ENCODE measurements at regions not wholly inside any gene's neighbourhood (a gene's known extent, or its start where the extent isn't known, plus 50 kb on each side); places are given as distances from the start of the nearest gene placed in this dataset.

DNA sequence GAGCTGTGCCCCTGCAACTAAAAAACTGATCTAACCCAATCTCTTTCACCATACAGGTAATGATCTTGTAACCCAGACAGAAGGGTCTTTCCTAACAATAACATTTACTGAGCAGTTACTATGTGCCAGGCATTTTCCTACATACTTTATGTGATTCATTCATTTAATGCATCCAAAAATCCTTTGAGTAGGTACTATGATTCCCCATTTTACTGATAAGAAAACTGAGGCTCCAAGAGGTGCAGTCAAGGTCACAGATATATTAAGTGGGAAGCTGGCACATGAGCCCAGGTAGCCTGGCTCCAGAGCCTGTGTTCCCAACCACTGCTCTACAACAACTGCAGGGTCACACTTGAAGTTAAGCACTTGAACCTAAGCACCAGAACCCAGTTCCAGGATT, 87.6 kb downstream of the NCR2 start:
- Histone ChIP-seq H3K79me2 (ENCODE audit: insufficient read depth, low read length) (no peaks in the 10 kb centered on the region), H3K36me3 (ENCODE audit: control insufficient read depth in 1 of 2, insufficient read depth in 2 of 2, low read length in 2 of 2) (no peaks in the 10 kb centered on the region), H2AFZ (ENCODE audit: low read depth, low read length, poor library complexity, severe bottlenecking) (no peak overlapping the region), H3K9me3 (ENCODE audit: control insufficient read depth in 1 of 2, insufficient read depth in 1 of 2, low read depth in 1 of 2, low read length in 2 of 2) (no peaks in the 10 kb centered on the region), H3K9me2 (ENCODE audit: insufficient read depth) (no peaks in the 10 kb centered on the region), H3K4me3 (replicated peaks in 1 of 2; ENCODE audit: low read depth in 1 of 2, low read length in 2 of 2) (no peak overlapping the region), H4K20me1 (ENCODE audit: insufficient read depth) (no peaks in the 10 kb centered on the region), H3K4me2 (ENCODE audit: low read length) (no peak overlapping the region), H3K4me1 (ENCODE audit: control insufficient read depth in 1 of 2, insufficient read depth in 2 of 2, low read length in 2 of 2) (peaks cover 6 to 21% of the 10 kb centered on the region in 2 experiments; a peak in 3 of 4 replicates), H3K27me3 (ENCODE audit: insufficient read depth, low read length) (peaks cover 5% of the 10 kb centered on the region; the same call in 1 of the 2 replicates), H3K27ac (ENCODE audit: low read depth, low read length) (no peak overlapping the region), H3K9ac (ENCODE audit: low read length) (no peak overlapping the region)
- DNase-seq (ENCODE audit: low read depth, low spot score) (no peak), ATAC-seq (no peak)
- TF ChIP-seq JUND (IDR thresholded peaks at IDR 0.05) (no peak), YY1 (IDR thresholded peaks at IDR 0.05; ENCODE audit: extremely low read depth, insufficient replicate concordance, low read depth, low read length) (no peak)
- no TSS peak for BruUV-seq (replicated peaks)
- CTCF ChIA-PET = no interaction called here
- RAD21 ChIA-PET (ENCODE audit: low non-redundant PET in 1 of 2, low total read pairs in 2 of 2, uncharacterized antibody in 2 of 2, unreplicated experiment in 2 of 2) = no interaction called here
- POLR2A ChIA-PET = no interaction called here
- intact Hi-C loops (cut with micrococcal nuclease) = no loop called here

DNA sequence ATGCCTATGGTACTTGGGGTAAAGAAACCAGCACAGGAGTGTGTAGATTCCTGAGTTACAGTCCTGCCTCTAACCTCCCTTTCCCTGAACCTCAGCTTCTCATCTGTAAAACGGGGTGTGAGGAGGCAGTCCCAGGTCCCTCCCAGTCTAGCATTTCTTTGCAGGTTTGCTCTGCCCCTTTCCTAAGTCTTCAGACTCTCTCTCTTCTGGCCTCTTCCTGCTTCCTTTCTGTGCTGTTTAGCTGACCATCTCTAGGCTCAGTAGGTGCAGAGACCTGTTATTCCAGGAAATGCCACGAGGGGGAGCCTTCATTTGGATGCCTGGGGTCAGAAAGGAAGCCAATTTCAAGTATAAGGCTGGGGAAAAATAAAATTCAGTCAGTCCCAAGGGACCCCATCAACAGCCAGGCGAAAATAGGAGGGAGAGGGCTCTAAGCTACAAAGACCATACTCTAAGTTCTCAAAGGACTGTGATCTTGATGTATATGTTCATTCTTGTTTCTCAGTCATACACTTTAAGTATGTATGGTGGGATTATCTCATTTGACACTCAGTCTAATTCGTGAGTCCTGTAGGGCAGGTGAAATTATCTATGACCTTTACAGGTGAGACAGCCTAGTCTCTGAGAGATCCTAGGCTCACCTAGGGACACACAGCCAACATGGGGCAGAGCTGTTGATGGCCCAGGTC, 89.1 kb downstream of the NCR2 start:
- Histone ChIP-seq H3K27ac (ENCODE audit: low read depth, low read length) (no peak overlapping the region), H3K4me1 (ENCODE audit: control insufficient read depth in 1 of 2, insufficient read depth in 2 of 2, low read length in 2 of 2) (peaks cover 18 to 32% of the 10 kb centered on the region in 2 experiments), H3K4me3 (replicated peaks in 1 of 2; ENCODE audit: low read depth in 1 of 2, low read length in 2 of 2) (no peak overlapping the region), H4K20me1 (ENCODE audit: insufficient read depth) (no peaks in the 10 kb centered on the region), H3K9ac (ENCODE audit: low read length) (0 out of 2 replicates have a peak overlapping the region, but pooled peaks have one; percentile 6), H3K4me2 (ENCODE audit: low read length) (peak overlapping the region; percentile 47; the same call in 1 of the 2 replicates), H3K9me3 (ENCODE audit: control insufficient read depth in 1 of 2, insufficient read depth in 1 of 2, low read depth in 1 of 2, low read length in 2 of 2) (no peaks in the 10 kb centered on the region), H3K27me3 (ENCODE audit: insufficient read depth, low read length) (no peaks in the 10 kb centered on the region; the same call in 1 of the 2 replicates), H2AFZ (ENCODE audit: low read depth, low read length, poor library complexity, severe bottlenecking) (peak overlapping the region; percentile 84), H3K36me3 (ENCODE audit: control insufficient read depth in 1 of 2, insufficient read depth in 2 of 2, low read length in 2 of 2) (no peaks in the 10 kb centered on the region), H3K79me2 (ENCODE audit: insufficient read depth, low read length) (no peaks in the 10 kb centered on the region), H3K9me2 (ENCODE audit: insufficient read depth) (no peaks in the 10 kb centered on the region)
- intact Hi-C loops (cut with micrococcal nuclease) = loop anchor here (1.0 kb wide), 3 partner anchors 122 to 259 kb away; partner anchors contain the start of gene FOXP4
- POLR2A ChIA-PET = no interaction called here
- ATAC-seq (peak; percentile 62), DNase-seq (ENCODE audit: low read depth, low spot score) (peak; percentile 66)
- RAD21 ChIA-PET (ENCODE audit: low non-redundant PET in 1 of 2, low total read pairs in 2 of 2, uncharacterized antibody in 2 of 2, unreplicated experiment in 2 of 2) = interaction anchor here (0.6 to 1.0 kb wide), 2 partner anchors 27 to 45 kb away, joined by 4 to 5 read pairs; no protein-coding TSS in a partner anchor
- CTCF ChIA-PET = interaction anchor here (0.7 to 2.1 kb wide), 7 partner anchors 27 to 258 kb away, joined by 3 to 5 read pairs (median 3); no protein-coding TSS in a partner anchor
- no peak for TF ChIP-seq EZH2 (IDR thresholded peaks at IDR 0.05)
- TF ChIP-seq SP1 (IDR thresholded peaks at IDR 0.05; ENCODE audit: low read depth) = peak; percentile 12; the same call in 1 of the 2 replicates
- TF ChIP-seq, protein P1, sequence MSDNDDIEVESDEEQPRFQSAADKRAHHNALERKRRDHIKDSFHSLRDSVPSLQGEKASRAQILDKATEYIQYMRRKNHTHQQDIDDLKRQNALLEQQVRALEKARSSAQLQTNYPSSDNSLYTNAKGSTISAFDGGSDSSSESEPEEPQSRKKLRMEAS (IDR thresholded peaks at IDR 0.05) = no peak
- TF ChIP-seq, protein P2, sequence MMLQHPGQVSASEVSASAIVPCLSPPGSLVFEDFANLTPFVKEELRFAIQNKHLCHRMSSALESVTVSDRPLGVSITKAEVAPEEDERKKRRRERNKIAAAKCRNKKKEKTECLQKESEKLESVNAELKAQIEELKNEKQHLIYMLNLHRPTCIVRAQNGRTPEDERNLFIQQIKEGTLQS (IDR thresholded peaks at IDR 0.05) = no peak
- TF ChIP-seq SIN3A (IDR thresholded peaks at IDR 0.05; ENCODE audit: low read depth) = no peak
- no peak for TF ChIP-seq EGR1 (IDR thresholded peaks at IDR 0.05; ENCODE audit: low read depth)
- TF ChIP-seq RAD21 (IDR thresholded peaks at IDR 0.05; ENCODE audit: low read depth) = peak; percentile 84
- TF ChIP-seq JUND (IDR thresholded peaks at IDR 0.05) = no peak
- TF ChIP-seq POLR2A (IDR thresholded peaks at IDR 0.05; ENCODE audit: borderline replicate concordance, extremely low read depth, insufficient read depth, insufficient read length) = no peak
- TF ChIP-seq, protein P3, sequence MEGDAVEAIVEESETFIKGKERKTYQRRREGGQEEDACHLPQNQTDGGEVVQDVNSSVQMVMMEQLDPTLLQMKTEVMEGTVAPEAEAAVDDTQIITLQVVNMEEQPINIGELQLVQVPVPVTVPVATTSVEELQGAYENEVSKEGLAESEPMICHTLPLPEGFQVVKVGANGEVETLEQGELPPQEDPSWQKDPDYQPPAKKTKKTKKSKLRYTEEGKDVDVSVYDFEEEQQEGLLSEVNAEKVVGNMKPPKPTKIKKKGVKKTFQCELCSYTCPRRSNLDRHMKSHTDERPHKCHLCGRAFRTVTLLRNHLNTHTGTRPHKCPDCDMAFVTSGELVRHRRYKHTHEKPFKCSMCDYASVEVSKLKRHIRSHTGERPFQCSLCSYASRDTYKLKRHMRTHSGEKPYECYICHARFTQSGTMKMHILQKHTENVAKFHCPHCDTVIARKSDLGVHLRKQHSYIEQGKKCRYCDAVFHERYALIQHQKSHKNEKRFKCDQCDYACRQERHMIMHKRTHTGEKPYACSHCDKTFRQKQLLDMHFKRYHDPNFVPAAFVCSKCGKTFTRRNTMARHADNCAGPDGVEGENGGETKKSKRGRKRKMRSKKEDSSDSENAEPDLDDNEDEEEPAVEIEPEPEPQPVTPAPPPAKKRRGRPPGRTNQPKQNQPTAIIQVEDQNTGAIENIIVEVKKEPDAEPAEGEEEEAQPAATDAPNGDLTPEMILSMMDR (IDR thresholded peaks at IDR 0.05 in 2 of 3, conservative IDR thresholded peaks at IDR 0.05 in 1 of 3; ENCODE audit: borderline replicate concordance in 1 of 3, insufficient read depth in 1 of 3, low read depth in 2 of 3, low read length in 2 of 3) = peak; percentile 89 to 94 (median 91)
- no TSS peak for BruUV-seq (replicated peaks)

All from HCT116 (cell line).